GM19240 (cell line): ENCODE measurements at regions not wholly inside any gene's neighbourhood (a gene's known extent, or its start where the extent isn't known, plus 50 kb on each side); places are given as distances from the start of the nearest gene placed in this dataset.

ENCODE experiments used
- DNase-seq: peaks from one replicate; pipeline ENCODE4 v3.0.0; 2011; ENCODE audit warnings: low spot score; ENCODE audit not compliant: insufficient read length

DNA sequence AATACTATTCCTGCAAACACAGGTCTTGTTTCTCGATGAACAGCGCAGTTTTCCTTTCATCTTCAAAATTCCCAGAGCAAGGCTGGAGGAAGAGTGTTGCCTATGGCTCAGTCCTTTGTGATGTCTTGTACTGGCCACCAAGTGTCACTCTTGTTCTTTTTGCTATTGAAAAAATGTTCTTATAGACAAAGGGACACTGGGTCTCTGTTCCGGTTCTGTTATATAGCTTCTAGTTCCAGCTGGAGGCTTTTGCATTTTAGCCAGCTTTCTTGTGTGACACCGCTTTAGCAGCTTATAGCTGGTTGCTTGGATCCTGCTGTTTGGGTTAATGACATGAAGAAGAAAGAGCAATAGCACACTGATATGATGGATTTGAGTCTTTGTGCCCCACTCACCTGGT is 343.7 kb upstream of the KCNN2 start:
- DNase-seq: no peak

DNA sequence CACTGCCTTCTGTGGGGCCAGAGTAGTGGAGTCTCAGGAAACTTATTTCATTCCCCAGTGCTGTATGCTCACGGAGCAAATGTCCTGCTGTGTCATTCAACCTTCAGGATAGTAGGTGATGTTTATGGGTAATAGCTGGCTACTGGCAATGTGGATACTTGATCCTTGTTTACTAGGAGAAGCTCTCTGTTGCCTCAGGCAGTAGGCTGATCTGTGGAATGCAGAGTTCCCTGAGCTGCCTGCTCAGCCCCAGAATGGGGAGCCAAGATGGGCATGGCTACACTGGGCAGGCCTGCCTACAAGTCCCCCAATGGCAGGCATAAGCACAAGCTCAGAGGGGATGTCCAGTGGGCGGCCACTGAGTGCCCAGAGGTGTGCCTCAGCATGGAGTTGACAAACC is 323.1 kb upstream of the KCNN2 start:
- no peak for DNase-seq

DNA sequence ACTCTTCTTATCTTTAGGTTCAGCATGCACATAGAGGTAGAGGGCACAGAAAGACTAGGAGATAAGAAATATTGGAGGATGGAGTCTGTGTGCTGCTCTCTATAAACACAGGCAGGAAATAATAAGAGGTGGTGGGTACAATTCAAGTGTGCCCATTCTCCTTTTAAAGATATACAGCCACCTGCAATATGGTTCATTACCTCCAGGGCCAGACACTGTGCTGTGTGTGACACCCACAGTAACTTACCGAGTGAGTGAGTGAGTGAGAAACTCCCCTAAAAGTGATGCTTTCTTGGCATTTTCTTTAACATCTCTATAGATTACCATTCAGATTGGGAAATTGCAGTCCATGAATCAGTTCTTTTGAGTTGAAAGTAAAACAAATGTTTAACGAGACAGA is 311.8 kb upstream of the KCNN2 start:
- no peak for DNase-seq

DNA sequence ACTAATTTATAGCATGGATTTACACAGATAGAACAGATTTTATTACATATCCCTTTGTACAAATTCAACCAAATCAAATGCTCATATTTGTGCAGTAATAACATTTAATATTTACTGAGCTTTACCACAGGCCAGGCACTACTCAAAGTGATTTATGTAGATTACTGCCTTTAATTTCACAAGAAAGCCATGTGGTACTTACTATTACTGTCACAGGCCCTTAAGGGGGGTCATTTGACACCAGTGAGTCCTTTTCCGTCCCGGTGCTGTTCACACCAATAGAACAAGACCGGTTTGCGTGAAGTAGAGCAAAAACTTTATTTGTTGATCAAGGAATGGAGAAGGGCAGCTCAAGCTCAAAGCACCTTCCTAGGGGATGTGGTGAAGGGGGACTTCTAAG is 308.5 kb upstream of the KCNN2 start:
- DNase-seq: no peak

DNA sequence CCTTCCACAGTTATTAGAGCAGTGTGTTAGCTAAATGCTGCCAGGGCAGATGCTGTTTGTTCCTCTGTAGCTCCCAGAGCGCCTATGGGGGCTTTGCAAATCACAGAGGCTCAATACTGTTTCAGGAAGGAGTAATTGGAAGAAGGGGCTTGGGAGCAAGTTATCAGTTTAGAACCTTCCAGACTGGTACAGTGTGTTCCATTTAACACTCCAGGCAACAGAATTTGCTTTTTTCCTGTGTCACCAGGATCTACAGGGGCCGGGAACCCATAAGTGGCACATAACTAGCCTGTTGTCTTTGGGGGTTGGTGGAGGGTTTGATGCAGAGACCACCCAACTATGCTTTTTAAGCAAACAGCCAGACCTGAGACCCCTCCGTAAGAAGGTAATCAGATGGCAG is 307.3 kb upstream of the KCNN2 start:
- DNase-seq: no peak

DNA sequence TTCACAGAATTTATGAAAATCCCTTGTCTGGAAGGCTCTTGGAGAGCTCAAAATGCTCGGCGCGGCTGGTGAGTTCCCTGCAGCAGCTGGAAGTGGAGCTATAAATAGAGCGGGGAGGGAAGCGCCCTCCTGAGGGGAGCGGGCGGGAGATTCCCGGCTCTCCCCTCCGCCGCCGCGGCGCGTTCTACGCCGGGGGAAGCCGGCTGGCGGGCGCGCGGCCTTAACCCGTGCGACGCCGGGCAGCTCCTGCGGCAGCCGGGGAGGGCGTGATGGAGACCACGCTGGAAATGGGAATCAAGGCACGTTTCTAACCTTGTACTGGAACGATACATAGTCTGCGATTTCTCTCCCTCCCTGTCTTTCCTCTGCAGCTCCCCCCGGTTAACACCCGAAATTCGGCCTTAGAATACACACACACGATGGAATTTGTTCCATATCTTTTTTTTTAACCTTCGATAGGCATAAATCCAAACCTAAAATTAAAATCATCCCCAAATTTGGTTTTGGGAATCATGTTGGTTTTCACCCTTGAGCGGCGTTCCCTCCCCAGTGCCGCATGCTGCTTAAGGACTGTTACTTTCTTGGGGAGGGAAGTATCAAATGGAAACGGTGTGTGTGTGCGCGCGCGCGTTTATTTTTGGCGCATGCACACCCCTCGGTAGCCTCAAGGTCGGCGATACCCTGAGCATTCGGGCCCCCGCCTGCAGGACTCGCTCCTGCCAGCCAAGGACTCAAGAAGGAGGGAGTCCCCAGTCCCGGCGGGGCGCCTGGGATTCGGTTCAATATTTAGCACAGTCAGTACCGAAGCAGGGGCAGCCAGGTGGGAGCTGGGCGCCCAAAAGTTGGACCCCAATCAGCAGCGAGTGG is 306.3 kb upstream of the KCNN2 start:
- no peak for DNase-seq

DNA sequence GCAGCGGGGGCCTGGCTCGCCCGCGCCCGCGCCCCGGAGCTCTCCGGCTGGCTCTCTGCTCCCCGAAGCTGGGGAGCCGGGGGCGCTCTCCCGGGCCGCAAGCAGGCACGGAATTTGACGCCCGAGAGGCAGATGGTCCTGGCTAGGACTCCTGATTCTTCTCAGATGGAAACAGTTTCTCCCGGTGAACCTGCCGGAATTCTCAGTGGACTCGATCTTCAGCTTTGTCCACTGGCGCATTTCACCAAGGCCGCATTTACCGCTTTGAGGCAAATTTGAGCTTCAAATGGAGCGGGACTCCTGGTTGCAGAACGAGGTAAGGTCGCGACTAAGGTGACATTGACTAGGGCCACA is 305.7 kb upstream of the KCNN2 start:
- no peak for DNase-seq

DNA sequence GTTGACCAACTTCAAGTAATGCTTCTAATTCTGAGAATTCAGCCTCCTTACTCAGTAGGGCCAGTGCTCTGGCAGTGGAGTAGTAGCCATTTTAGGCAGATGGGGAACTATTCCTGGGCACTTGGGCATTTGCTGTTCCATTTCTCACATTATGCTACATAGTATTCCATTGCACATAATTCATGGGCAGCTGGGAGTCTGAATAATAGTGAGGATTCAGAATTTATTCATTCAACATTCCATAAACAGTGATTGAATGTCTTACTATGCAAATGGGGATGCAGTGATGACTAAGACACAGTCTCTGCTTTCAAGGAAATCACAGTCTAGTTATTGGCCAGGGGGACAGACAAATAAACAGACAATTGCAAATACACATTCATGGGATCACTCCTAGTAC is 301.0 kb upstream of the KCNN2 start:
- DNase-seq: no peak

DNA sequence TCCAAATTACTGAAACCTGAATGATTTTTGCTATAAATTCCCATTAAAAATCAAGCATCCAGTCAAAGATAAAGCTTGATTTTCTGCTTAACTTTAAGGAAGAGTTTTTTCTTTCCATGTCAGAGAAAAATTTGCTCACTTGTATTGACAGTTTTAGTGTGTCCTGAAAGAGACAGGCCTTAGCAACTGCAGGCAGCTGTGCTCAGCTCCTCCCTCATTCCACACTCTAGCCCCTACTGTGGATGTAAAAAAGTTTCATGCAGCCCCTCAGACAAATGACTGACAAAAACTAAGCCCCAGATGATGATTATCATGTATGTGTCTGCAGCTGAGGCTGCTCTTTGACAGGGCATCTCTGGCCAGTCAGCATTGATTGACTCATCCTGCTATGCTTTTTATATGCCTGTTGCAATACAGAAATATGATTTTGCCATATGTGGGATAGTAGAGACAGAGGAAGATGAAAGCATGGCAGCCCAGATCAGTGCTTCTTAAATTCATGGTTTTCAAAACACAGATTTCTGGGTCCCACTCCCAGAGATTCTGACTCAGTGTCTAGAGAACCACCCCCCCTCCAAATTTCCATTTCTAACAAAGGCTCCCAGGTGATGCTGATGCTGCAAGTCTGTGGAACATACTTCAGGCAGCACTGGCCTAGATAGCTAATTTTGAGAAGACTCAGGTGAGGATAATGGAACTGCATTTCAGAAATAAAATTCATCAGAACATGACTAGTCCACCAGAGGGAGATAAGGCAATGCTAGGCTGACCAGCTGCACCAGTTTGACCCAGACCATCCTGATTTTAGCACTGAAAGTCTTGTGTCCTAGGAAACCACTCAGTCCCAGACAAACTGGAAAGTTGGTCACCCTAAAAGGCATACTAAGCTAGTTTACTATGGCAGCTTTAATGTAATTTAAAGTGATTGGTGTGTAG is 298.7 kb upstream of the KCNN2 start:
- no peak for DNase-seq

DNA sequence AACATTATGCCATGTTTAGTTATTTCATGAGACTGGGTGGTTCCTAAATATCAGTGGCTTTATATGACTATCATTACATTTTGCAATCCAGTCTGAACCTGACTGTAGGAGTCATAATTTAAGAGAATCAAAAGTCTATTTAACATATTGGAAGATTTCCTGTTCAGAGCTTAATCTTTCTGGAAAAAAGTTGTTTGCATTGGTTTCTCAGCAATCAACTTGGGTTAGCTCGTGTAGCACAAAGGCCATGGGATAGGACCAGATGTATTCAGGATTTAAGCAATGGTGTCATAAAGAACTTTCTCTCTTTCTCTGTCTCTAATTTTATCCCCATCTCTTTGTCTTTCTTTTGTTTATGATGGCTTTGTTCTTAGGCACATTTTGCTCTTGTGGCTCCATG is 296.0 kb upstream of the KCNN2 start:
- no peak for DNase-seq

DNA sequence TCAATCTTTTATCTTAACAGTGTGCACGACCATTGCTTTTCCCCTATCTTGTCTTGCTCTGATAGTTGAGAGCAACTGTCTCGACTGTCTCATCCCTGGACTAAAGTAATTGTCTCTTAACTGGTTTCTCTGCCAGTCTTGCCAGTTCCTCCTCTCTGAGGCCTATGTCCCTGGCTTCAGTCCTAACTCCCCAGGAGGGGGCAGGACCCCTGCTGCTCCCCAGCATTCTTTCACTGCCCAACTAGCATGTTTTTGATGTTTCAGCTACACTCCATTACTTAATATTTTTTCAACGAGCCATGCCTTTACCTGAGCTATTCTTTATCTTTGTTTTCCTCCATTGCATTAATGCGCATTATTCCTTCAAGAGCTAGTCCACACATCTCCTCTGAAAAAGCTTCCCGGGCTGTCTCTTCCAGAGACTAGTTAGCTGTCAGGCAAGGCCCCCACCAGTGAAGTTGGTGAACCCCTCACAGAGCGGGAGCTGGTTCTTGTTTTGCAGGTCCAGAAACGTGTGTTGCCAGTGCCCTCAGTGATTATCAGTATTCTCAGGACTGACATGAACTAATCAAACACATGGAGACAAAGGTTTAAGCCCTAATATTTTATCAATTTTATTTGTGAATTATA is 291.7 kb upstream of the KCNN2 start:
- no peak for DNase-seq

DNA sequence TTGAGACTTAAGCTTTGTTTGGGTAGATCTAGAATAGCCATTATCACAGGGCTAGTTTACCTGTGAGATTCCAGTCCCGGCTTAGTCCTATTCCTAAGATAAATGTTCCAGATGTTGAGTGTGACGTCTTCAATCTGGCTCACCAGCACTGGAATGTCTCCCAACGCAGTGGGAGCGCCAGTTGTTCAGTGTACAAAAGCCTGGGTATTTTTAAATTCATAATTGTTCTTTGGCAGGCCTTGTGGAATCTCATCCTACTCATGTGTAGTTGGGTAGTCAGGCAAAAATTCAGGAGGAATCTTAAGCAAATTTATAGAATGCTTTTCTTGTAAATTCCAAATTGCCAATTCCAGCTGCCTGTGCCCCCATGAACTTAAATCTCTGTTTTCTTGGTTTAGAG is 272.6 kb upstream of the KCNN2 start:
- DNase-seq: no peak

DNA sequence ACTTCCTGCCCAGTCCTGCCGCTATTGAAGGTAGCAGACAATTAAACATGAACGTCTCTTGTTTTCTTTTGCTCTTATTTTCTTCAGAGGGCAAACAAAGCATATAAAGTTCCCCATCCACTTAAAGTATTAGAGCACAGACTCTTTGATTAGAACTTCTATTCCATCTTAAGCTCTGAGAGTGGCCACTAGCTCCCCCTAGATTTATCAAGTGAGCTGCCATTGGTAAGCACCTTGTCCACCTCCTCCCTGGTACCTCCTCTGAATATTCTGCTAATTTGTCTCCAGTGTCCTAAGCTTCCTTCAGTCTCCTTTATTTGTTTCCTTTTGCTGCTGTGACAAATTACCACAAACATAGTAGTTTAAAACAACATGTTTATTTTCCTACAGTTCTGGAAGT is 264.3 kb upstream of the KCNN2 start:
- DNase-seq: no peak

DNA sequence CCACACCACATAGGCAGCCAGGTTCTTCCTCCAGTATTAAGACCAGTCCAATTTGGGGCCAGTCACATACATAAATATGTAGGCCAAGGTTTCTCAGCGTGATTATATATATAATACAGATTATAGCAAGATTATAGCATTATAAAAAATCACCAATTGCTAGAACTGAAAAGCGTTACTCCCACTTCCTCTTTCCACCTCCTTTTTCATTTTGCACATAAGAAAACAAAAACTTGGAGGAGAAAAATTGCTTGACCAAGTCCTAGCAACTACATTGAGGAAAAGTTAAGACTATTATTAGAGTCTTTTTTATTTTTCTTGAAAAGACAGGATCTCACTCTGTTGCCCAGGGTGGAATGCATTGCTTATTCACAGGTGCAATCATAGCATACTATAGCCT is 262.7 kb upstream of the KCNN2 start:
- no peak for DNase-seq

DNA sequence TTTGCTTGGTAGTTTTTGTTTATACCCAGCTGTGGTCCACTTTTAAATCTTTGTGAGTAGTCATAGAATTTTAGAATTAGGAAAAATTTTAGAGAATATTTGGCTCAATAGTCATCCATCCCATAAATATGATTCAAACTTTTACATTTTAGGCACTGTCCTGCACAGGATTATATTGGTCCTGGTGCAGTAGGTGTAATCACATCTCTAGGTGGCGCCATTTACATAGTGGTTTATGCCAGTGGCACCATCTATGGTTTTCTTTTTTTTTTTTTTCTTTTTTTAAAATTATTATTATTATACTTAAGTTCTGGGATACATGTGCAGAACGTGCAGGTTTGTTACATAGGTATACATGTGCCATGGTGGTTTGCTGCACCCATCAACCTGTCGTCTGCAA is 260.7 kb upstream of the KCNN2 start:
- no peak for DNase-seq

DNA sequence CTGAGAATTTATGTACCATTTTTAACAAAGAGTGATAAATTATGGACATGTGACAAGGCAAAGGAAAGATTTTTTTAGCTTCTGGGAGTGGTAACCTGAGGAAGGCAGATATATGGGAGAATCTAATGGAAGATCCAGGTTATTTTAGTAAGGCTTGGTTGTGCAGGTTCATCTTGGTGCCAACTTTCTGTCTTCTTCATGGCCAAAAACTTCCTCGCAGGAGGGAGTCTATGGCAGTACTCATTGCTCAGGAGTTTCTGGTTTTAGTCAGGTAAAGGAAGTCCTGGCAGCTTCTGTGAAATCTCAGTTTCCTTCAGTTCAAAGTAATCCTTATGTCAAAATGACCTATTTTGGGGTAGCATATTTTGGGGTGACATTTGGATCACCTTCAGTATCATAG is 248.3 kb upstream of the KCNN2 start:
- DNase-seq: no peak

DNA sequence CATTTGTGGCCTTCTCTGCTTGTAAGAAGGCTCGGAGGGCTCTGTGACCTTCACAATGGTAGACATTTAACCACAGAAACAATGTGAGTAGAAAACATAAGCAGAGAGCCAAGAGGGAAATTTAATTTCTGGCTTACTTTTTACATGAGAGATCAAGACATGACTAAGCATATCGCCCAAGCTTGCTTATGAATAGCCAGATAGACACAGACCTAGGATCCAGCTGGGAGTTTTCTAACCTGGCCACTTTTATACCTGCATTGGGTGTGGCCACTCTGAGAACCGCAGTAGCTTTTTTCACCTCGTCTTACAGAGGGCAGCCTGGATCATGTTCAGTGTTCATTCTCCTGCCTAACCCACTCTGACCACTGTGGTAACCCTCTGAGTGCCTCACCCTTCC is 244.9 kb upstream of the KCNN2 start:
- no peak for DNase-seq

DNA sequence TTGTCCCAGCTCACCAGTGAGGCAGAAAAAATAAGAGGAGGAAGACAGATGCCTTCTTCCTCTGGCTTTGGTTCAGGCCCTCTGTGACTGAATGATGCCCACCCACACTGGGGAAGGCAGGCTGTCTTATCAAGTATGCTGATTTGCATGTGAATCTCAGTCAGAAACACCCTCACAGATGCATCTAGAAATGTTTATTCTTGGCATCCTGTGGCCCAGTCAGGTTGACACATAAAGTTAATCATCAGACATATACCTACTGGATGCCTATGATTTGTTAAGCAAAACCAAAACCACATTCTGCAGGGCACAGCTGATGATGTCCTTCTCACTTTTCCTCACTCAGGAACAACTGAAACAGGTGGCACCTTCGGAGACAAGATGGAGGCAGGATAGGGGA is 243.4 kb upstream of the KCNN2 start:
- no peak for DNase-seq

DNA sequence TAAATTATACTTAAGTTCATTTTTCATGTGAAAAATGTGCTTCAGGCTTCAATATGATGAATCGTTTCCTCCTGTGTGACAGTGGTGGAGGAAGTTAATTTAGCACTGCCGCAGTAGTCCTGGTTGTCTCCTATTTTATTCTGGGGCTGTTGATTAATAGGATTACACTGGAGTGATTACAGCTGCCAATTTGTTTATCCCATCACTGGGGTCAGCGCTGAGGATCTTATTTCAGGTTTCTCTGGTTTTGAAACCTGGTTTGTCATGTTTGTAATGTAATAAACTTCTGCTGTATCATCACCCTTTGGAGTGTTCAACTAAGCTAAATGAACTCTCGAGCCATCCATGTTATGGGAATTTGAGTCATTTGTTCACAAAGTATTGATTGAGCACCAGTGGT is 241.7 kb upstream of the KCNN2 start:
- no peak for DNase-seq

DNA sequence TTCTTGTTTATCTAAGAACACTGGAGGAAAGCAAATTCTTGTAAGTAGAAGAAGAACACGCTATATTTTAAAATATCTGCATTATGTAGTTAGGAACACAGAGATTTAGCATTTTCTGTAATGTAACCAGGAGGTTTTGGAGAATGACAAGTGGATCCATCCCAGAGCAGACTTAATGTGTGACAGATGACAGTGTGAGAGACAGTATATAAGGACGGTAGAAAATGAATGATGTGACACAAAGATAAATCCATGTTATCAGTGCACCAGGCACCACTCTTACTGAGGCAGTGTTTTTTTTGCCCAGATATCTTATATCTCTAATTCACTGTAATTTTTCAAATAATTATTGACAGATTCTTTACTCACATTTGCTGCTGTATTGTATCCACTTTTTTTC is 239.0 kb upstream of the KCNN2 start:
- no peak for DNase-seq

DNA sequence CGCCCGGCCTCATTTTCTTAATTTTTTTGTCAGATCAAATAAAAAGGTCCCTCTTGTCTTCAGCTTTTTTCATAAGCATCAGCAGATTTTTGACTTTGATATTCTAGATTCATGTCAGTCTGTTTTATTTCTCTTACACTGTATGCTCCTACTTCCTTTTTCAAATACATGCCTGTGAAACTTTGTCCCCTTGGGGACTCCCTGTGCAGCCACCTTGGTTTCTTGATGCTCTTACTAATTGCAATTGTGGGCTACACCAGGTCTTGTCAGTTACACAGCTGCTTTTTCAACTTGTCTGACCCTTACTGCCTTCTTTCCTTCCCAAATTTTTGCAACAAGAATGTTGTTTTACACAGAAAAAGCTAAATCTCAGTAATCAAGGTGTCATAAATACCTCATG is 238.2 kb upstream of the KCNN2 start:
- DNase-seq: no peak

DNA sequence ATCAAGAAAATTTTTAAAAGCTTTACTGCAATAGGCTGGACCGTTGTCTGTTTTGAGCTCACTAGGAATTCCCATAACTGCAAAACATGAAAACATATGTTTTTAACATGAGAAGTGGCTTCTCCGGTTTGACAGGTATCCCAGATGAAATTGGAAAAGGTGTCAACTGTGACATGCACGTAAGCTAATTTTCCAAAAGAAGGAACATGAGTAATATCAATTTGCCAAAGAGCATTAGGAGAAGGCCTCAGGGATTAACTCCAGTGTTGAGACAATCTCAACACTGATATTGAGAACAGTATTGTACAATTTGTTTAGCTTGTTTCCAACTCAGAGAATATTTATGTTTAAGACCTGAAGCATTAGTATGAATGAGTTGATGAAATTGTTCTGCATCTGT is 215.5 kb upstream of the KCNN2 start:
- DNase-seq: no peak
